ENCODE measurements at regions not wholly inside any gene's neighbourhood (a gene's known extent, or its start where the extent isn't known, plus 50 kb on each side); places are given as distances from the start of the nearest gene placed in this dataset.

DNA sequence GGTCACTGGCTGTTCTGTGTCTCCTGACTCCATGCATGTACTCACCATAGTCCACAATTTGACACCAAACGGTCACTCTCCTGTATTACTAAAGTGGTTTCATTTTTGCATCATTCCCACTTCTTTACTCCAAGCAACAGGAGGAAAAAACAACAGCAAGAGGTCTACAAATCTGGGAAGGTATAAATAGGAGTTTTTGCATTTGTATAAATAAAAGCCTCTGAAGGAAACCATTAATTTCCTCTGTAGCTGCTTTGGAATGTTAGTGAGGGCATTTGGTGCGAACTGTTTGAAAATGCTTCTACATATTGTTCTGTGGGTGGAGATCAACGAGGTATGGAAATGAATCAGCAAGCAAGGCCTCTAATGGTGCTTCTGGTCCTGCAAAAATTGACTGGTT, 148.5 kb upstream of the DLX2 start:
- TF ChIP-seq, protein P1, sequence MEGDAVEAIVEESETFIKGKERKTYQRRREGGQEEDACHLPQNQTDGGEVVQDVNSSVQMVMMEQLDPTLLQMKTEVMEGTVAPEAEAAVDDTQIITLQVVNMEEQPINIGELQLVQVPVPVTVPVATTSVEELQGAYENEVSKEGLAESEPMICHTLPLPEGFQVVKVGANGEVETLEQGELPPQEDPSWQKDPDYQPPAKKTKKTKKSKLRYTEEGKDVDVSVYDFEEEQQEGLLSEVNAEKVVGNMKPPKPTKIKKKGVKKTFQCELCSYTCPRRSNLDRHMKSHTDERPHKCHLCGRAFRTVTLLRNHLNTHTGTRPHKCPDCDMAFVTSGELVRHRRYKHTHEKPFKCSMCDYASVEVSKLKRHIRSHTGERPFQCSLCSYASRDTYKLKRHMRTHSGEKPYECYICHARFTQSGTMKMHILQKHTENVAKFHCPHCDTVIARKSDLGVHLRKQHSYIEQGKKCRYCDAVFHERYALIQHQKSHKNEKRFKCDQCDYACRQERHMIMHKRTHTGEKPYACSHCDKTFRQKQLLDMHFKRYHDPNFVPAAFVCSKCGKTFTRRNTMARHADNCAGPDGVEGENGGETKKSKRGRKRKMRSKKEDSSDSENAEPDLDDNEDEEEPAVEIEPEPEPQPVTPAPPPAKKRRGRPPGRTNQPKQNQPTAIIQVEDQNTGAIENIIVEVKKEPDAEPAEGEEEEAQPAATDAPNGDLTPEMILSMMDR (IDR thresholded peaks at IDR 0.05), result no peak
- no peak for TF ChIP-seq EZH2 (IDR thresholded peaks at IDR 0.05)

Measured in neural progenitor cell (in vitro differentiated cells).